ENCODE measurements at regions not wholly inside any gene's neighbourhood (a gene's known extent, or its start where the extent isn't known, plus 50 kb on each side); places are given as distances from the start of the nearest gene placed in this dataset.
"Not testable (repeated sequence)": the region's sequence is repeated elsewhere in the genome, so short reads cannot be mapped to it uniquely, and the experiment has no call there.

GRCh38 chr6:50899306-50899870 lies 80.7 kb downstream of the TFAP2B start:
- DNase-seq, result no peak
- no peak for TF ChIP-seq GATA1 (IDR thresholded peaks at IDR 0.05; ENCODE audit: low read depth, low read length)
- no peak for TF ChIP-seq POLR2A (IDR thresholded peaks at IDR 0.05; ENCODE audit: low read length)

GRCh38 chr6:50902260-50902659 lies 83.6 kb downstream of the TFAP2B start:
- no peak for DNase-seq
- TF ChIP-seq GATA1 (IDR thresholded peaks at IDR 0.05; ENCODE audit: low read depth, low read length) (no peak), POLR2A (IDR thresholded peaks at IDR 0.05; ENCODE audit: low read length) (no peak)

GRCh38 chr6:50905297-50905696 lies 86.6 kb downstream of the TFAP2B start:
- TF ChIP-seq GATA1 (IDR thresholded peaks at IDR 0.05; ENCODE audit: low read depth, low read length) (no peak), POLR2A (IDR thresholded peaks at IDR 0.05; ENCODE audit: low read length) (no peak)
- DNase-seq, result no peak

GRCh38 chr6:50907565-50907964 lies 88.9 kb downstream of the TFAP2B start:
- no peak for DNase-seq
- TF ChIP-seq POLR2A (IDR thresholded peaks at IDR 0.05; ENCODE audit: low read length) (no peak), GATA1 (IDR thresholded peaks at IDR 0.05; ENCODE audit: low read depth, low read length) (no peak)

GRCh38 chr6:50913105-50913770 lies 94.6 kb downstream of the TFAP2B start:
- no peak for TF ChIP-seq GATA1 (IDR thresholded peaks at IDR 0.05; ENCODE audit: low read depth, low read length)
- TF ChIP-seq POLR2A (IDR thresholded peaks at IDR 0.05; ENCODE audit: low read length), result no peak
- no peak for DNase-seq

GRCh38 chr6:50921378-50921777 lies 102.7 kb downstream of the TFAP2B start:
- not testable (repeated sequence) for DNase-seq

GRCh38 chr6:50921968-50922367 lies 103.3 kb downstream of the TFAP2B start:
- DNase-seq, result no peak
- TF ChIP-seq POLR2A (IDR thresholded peaks at IDR 0.05; ENCODE audit: low read length) (no peak), GATA1 (IDR thresholded peaks at IDR 0.05; ENCODE audit: low read depth, low read length) (no peak)

GRCh38 chr6:50922579-50923525 lies 104.2 kb downstream of the TFAP2B start:
- no peak for DNase-seq
- no peak for TF ChIP-seq POLR2A (IDR thresholded peaks at IDR 0.05; ENCODE audit: low read length)
- no peak for TF ChIP-seq GATA1 (IDR thresholded peaks at IDR 0.05; ENCODE audit: low read depth, low read length)

GRCh38 chr6:50924758-50925157 lies 106.1 kb downstream of the TFAP2B start:
- DNase-seq, result no peak
- TF ChIP-seq GATA1 (IDR thresholded peaks at IDR 0.05; ENCODE audit: low read depth, low read length) (no peak), POLR2A (IDR thresholded peaks at IDR 0.05; ENCODE audit: low read length) (no peak)

GRCh38 chr6:50925548-50925947 lies 106.9 kb downstream of the TFAP2B start:
- peak; percentile 8 to 10 for DNase-seq
- no peak for TF ChIP-seq POLR2A (IDR thresholded peaks at IDR 0.05; ENCODE audit: low read length)
- no peak for TF ChIP-seq GATA1 (IDR thresholded peaks at IDR 0.05; ENCODE audit: low read depth, low read length)

GRCh38 chr6:50925981-50926380 lies 107.3 kb downstream of the TFAP2B start:
- DNase-seq, result no peak
- TF ChIP-seq POLR2A (IDR thresholded peaks at IDR 0.05; ENCODE audit: low read length), result no peak
- no peak for TF ChIP-seq GATA1 (IDR thresholded peaks at IDR 0.05; ENCODE audit: low read depth, low read length)

GRCh38 chr6:50927800-50928199 lies 109.1 kb downstream of the TFAP2B start:
- DNase-seq, result no peak
- TF ChIP-seq POLR2A (IDR thresholded peaks at IDR 0.05; ENCODE audit: low read length) (no peak), GATA1 (IDR thresholded peaks at IDR 0.05; ENCODE audit: low read depth, low read length) (no peak)

GRCh38 chr6:50929323-50929722 lies 110.7 kb downstream of the TFAP2B start:
- DNase-seq, result no peak
- TF ChIP-seq POLR2A (IDR thresholded peaks at IDR 0.05; ENCODE audit: low read length) (no peak), GATA1 (IDR thresholded peaks at IDR 0.05; ENCODE audit: low read depth, low read length) (no peak)

- no peak for TF ChIP-seq POLR2A (IDR thresholded peaks at IDR 0.05; ENCODE audit: low read length)
- TF ChIP-seq GATA1 (IDR thresholded peaks at IDR 0.05; ENCODE audit: low read depth, low read length), result no peak
- DNase-seq, result no peak
These were observed 116.8 kb downstream of the TFAP2B start for GRCh38 chr6:50935442-50935841.

Data from erythroblast (primary cell).